Ovary (tissue), 3 donors: ENCODE measurements at regions not wholly inside any gene's neighbourhood (a gene's known extent, or its start where the extent isn't known, plus 50 kb on each side); places are given as distances from the start of the nearest gene placed in this dataset.

Experiments used
- POLR2A ChIP-seq: fragments of 450-650 bp; IDR thresholded peaks from one replicate; pipeline ENCODE4 v1.6.1; 2017; ENCODE audit warnings: antibody characterized with exemption, mild to moderate bottlenecking, moderate library complexity
- TF ChIP-seq, protein P1 (sequence below), 3 donors: fragments of 450-650 bp in 2 of 3; fragments of 200-600 bp in 1 of 3; IDR thresholded peaks; one replicate each; pipeline versions ENCODE4 v1.5.1 to v1.8.0; 2016 to 2022; ENCODE audit warnings: antibody characterized with exemption in 3 of 3, mild to moderate bottlenecking in 1 of 3
- donor health status: DM: no; HTN: no; CAD: no.

DNA sequence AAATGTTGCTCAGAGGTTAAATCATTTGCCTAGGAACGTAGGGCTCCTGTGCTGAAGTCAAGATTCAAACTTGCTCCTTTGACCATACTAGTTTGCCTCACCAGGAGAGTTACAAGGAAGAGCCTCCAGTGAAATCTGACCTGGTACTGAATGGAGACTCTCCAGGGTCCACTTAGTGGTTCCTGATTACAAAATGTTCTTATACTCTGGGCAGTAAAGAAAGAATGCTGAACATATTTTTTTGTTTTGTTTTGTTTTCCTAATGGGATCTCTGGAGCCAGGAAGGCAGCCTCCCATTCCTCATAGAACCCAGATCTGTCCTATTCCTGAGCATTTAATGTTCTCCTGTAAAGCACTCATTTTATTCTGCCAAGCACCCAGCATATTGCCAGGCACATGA, 256.5 kb upstream of the CLINT1 start:
- TF ChIP-seq, protein P1, sequence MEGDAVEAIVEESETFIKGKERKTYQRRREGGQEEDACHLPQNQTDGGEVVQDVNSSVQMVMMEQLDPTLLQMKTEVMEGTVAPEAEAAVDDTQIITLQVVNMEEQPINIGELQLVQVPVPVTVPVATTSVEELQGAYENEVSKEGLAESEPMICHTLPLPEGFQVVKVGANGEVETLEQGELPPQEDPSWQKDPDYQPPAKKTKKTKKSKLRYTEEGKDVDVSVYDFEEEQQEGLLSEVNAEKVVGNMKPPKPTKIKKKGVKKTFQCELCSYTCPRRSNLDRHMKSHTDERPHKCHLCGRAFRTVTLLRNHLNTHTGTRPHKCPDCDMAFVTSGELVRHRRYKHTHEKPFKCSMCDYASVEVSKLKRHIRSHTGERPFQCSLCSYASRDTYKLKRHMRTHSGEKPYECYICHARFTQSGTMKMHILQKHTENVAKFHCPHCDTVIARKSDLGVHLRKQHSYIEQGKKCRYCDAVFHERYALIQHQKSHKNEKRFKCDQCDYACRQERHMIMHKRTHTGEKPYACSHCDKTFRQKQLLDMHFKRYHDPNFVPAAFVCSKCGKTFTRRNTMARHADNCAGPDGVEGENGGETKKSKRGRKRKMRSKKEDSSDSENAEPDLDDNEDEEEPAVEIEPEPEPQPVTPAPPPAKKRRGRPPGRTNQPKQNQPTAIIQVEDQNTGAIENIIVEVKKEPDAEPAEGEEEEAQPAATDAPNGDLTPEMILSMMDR (IDR thresholded peaks at IDR 0.05) = no peak
- TF ChIP-seq POLR2A = no peak
